Ammon's horn (tissue), 1 donor: ENCODE measurements at regions not wholly inside any gene's neighbourhood (a gene's known extent, or its start where the extent isn't known, plus 50 kb on each side); places are given as distances from the start of the nearest gene placed in this dataset.
"Not testable (repeated sequence)": the region's sequence is repeated elsewhere in the genome, so short reads cannot be mapped to it uniquely, and the experiment has no call there.

Experiments
- DNase-seq: peaks from one replicate; pipeline ENCODE4 v3.0.0-alpha.2; 2016; ENCODE audit warnings: low spot score

GRCh38 chr10:2790396-2791188 lies 276.8 kb upstream of the PFKP start:
- DNase-seq, result no peak

DNA sequence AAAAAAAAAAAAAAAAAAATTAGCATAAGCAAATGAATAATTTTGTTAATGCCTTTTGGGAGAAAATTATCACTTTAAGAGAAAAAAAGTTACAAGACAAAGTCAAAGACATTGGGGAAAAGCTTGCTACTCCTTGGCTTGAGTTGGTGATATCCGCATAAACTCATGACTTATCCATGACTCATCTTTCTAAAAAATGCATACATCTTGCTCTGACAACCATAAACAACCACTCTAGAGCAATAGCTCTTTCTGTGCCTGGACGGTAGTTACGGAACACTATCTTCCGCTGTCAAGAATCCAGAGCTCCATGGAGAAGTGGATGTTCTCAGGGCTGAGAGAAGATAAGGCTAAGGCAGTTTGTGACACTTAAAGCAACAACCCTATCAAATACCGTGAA lies 281.1 kb upstream of the PFKP start:
- DNase-seq, result no peak

- DNase-seq, result no peak
Measured at GRCh38 chr10:2784766-2785165, 282.6 kb upstream of the PFKP start.

DNA sequence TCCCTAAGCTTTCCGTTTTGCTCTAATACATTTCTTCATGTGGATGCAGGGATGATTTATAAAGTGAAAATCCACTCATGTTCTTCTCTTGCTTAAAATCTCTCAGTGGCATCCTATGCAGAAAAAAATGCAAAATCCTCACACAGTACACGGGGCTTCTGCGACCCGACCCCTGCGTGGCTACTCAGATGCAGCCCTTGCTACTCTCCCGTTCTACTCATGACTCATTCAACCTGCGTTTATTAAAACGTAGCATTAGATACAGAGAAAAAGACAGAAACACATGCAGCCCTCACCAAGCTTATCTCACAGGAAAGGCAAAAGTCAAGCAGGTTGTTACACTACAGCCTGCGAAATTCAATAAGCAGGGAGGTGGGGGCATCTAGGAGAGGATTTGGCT lies 284.4 kb upstream of the PFKP start:
- DNase-seq, result no peak

DNA sequence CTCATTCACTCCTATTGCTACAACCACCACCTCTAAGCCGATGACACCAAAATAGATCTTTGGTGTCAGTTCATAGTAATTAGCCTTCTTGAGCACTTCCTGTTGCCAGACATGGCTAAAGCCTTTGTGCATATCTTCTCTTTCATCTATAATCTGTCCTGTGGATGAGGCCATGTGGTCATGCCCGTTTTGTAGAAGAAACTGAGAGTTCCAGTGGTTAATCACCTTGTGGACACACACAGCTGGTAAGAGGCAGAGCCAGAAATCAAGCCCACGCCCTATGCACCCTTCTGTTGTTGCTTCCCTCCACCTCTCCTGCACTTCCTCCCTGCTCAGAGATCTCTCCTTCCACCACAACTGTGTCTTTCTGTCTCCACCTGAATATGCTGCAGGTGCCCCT lies 285.1 kb upstream of the PFKP start:
- no peak for DNase-seq

GRCh38 chr10:2777666-2778355 lies 289.5 kb upstream of the PFKP start:
- DNase-seq, result no peak

DNA sequence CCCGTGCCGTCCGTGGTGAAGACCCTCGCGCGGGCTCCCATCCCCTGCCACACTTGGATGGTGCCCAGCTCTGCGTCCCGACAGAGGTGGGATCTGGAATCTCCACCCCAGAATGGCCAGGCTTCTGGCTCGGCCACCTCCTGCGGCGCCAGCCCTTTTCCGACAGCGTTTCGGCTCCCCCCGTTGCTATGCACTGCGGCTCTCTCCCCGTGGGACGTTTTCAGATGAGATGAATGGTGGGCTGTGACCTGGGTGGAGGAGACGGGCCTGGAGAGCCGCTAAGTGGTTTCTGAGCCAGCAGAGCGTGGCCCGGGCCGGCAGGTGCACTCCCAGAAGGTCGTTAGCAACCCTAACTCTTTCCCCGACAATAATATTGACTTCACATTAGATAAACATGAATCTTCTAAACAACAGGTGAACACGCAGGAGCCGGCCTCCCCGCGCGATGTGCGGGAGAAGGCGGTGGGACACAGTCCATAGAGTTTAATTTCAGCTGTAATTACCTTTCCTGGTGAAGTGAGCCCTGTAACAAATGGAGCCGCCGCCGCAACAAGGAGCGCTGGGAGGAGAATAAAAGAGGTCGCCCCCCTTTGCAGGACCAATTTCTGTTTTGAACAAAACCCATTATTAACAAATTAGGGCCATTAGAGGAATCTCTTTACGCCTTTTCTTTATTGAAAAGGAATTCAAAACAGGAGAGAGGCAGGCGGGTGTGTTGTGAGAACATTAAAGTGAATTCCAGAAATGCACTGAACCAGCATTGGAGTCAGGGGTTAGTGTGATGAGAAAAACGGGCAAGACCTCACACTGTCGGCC lies 294.3 kb upstream of the PFKP start:
- no peak for DNase-seq

DNA sequence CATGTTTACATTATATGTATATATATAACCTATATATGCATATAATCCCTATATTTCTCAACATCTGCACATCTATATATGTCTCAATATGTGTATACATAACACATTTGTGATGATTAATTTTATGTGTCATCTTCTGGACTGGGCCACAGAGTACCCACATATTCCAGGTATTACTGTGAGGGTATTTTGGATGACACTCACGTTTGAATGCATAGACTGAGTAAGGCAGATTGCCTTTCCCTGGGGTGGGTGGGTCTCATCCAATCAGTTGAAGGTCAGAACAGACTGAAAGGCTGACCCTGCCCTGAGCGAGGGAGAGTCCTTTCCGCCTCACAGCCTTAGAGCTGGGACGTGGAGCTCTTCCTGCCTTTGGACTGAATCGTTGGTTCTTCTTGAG lies 295.2 kb upstream of the PFKP start:
- no peak for DNase-seq

DNA sequence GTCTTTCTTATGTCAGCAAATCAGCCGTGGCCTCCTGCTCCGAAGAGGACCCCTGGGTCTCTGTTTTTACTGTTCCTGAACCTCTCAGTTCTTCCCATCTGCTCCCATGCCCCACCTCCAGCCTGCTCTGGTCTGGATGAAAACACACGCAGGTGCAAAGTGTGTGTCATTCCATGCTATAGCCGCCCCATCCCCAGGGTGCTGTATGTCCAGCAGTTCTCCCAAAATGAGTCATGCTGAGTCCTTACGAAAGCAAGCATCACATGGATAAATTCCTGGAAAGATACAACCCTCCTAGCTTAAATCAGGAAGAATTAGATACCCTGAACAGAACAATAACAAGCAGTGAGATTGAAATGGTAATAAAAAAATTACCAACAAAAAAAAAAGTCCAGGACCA lies 300.1 kb upstream of the PFKP start:
- DNase-seq, result not testable (repeated sequence)

DNA sequence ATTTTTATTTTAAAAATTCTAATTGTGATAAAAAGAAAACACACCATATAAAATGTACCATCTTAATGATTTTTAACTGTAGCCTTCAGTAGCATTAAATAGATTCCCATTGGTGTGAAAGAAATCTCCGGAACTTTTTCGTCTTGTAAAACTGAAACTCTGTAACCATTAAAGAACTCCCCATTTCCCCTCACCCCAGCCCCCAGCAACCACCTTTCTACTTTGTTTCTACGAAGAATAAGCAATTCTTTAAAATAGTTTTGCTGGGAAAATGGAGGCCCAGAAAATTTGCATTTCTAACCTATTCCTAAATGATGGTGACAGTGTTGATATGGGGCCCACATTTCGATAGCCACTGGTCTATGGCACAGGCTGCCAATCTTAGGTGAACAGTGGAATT lies 305.4 kb upstream of the PFKP start:
- DNase-seq, result no peak

DNA sequence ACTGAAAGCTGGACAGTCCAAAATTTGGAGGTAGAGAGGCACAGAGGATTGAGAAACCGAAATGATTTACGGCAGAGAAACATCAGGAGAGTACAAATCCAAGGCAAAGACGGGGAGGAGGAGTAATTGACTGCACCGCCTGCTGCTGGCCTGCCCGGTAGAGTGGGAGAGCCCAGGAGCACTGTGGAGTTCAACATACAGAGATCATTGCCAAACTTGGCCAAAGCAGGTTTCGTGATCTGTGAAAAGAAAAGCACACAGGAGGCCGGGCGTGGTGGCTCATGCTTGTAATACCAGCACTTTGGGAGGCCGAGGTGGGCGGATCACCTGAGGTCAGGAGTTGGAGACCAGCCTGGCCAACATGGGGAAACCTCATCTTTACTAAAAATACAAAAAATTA lies 306.0 kb upstream of the PFKP start:
- no peak for DNase-seq

DNA sequence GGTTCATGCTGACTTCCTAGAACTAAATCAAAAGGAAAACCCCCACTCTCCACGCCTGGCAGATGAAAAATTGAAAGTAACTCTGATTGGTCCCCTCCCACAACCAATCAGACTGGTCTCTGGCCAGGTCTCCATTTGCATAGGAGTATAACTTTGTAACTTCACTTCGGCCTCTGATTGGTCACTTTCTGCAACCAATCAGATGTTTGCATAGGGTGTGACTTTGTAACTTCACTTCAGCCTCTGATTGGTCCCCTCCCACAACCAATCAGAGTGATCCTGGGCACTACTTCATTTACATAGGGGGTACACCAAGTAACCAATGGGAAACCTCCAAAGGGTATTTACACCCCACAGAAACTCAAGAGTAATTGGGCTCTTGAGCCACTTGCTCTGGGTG lies 306.6 kb upstream of the PFKP start:
- DNase-seq, result no peak

GRCh38 chr10:2759233-2759632 lies 308.1 kb upstream of the PFKP start:
- no peak for DNase-seq

- no peak for DNase-seq
Measured at GRCh38 chr10:2754943-2755342, 312.4 kb upstream of the PFKP start.

DNA sequence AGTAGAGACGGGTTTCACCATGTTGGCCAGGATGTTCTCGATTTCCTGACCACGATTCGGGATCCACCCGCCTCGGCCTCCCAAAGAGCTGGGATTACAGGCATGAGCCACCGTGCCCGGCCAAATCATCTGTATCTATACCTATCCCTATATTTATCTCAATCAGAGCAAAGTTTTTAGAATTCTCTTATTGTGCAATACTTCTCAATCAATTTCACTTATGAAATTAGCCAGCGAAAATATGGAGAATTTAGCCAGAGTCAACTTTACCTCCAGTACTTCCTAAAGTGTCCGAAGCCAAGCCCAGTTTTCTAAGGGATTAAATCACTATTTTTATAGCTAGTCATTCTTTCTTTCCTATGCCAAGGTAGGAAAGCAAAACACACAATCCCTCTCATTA lies 319.1 kb upstream of the PFKP start:
- DNase-seq, result no peak

DNA sequence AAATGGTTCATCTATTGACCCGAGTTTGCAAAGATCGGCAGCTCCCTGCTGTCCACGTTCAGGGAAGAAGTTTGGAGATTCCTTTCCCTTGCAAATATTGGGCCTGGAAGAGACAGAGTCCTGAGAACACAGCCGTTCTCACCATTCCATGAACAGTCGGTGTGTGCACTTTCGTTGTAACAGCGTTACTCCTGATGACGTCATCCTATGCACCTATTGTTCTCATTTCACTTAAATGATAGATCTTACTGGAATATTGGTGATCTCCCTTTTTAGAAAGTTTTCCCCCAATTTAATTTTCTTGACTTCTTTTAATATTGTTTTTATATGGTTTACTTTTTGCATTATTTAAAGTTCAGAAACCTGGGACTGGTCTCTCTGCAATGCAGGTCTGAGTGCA lies 320.7 kb upstream of the PFKP start:
- no peak for DNase-seq

- DNase-seq, result no peak
Measured at GRCh38 chr10:2745666-2746065, 321.7 kb upstream of the PFKP start.

DNA sequence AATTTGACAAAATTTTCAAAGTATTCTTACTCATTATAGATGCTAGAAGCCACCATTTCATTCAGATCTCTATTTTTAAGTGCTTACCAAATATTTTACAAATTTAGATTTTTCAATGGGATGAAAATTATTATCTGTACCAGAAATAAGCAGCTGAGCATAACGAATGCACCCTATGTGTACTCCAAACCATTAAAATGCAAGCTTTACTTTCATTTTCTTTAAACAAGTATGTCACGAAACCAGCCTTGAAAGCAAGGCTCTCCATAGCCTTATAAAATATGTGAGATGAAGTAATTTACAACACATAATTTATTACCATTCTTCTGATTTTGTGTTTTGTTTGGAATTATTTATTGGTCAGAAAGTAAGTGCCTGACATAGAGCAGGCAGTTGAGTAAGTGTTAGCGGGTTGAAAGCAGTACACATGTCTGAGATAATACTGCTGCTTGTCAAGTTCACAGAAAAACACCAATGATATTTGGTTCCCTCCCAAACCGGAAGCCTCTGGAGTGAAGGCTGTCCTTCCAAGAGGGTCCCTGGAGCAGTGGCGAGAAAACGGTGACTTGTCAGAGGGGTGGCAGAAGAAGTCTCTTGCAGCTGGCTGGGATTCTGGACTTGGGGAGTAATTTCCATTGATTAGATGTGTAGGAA lies 322.7 kb upstream of the PFKP start:
- no peak for DNase-seq

GRCh38 chr10:2734603-2735002 lies 332.7 kb upstream of the PFKP start:
- no peak for DNase-seq

- no peak for DNase-seq
Measured at GRCh38 chr10:2733278-2733963, 333.9 kb upstream of the PFKP start.

GRCh38 chr10:2731940-2732339 lies 335.4 kb upstream of the PFKP start:
- DNase-seq, result no peak

DNA sequence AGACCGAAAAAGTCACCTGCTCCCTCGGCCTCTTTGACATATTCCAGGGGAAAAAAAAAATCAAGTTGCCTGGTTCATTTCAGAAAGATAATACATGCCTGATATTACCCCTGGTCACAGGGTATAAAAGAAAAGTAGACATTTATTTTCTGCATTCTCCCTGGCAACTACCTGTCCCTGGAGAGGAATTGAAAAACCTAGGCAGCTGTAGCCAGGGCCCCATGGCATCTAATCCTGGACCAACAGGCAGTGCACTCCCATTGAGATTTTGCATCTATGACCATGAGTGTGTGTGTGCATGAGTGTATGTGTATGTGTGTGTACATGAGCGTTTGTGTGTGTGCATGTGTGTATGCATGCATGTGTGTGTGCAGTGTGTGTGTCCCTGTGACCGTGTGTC lies 338.2 kb upstream of the PFKP start:
- DNase-seq, result no peak
